ENCODE measurements at regions not wholly inside any gene's neighbourhood (a gene's known extent, or its start where the extent isn't known, plus 50 kb on each side); places are given as distances from the start of the nearest gene placed in this dataset.

GRCh38 chr3:67876261-67876660, 221.8 kb upstream of the SUCLG2 start:
- no peak for DNase-seq (ENCODE audit: low spot score)

- DNase-seq (ENCODE audit: low spot score) = no peak
These were observed 221.4 kb upstream of the SUCLG2 start for GRCh38 chr3:67875858-67876257.

GRCh38 chr3:67875338-67875737, 220.9 kb upstream of the SUCLG2 start:
- DNase-seq (ENCODE audit: low spot score) = no peak

- no peak for DNase-seq (ENCODE audit: low spot score)
These were observed 216.1 kb upstream of the SUCLG2 start for GRCh38 chr3:67870477-67870876.

- DNase-seq (ENCODE audit: low spot score) = no peak
These were observed 212.2 kb upstream of the SUCLG2 start for GRCh38 chr3:67866571-67866970.

GRCh38 chr3:67864587-67865183, 210.3 kb upstream of the SUCLG2 start:
- no peak for DNase-seq (ENCODE audit: low spot score)

- DNase-seq (ENCODE audit: low spot score) = no peak
These were observed 209.5 kb upstream of the SUCLG2 start for GRCh38 chr3:67863869-67864268.

GRCh38 chr3:67860429-67860828, 206.0 kb upstream of the SUCLG2 start:
- no peak for DNase-seq (ENCODE audit: low spot score)

- no peak for DNase-seq (ENCODE audit: low spot score)
These were observed 204.1 kb upstream of the SUCLG2 start for GRCh38 chr3:67858492-67858891.

- no peak for DNase-seq (ENCODE audit: low spot score)
These were observed 202.3 kb upstream of the SUCLG2 start for GRCh38 chr3:67856718-67857117.

GRCh38 chr3:67854663-67855062, 200.3 kb upstream of the SUCLG2 start:
- no peak for DNase-seq (ENCODE audit: low spot score)

GRCh38 chr3:67853520-67853919, 199.1 kb upstream of the SUCLG2 start:
- no peak for DNase-seq (ENCODE audit: low spot score)

GRCh38 chr3:67848299-67848698, 193.9 kb upstream of the SUCLG2 start:
- DNase-seq (ENCODE audit: low spot score) = no peak

- DNase-seq (ENCODE audit: low spot score) = no peak
These were observed 191.8 kb upstream of the SUCLG2 start for GRCh38 chr3:67846166-67846565.

- DNase-seq (ENCODE audit: low spot score) = no peak
These were observed 178.4 kb upstream of the SUCLG2 start for GRCh38 chr3:67832817-67833216.

- DNase-seq (ENCODE audit: low spot score) = no peak
These were observed 176.8 kb upstream of the SUCLG2 start for GRCh38 chr3:67831262-67831661.

- DNase-seq (ENCODE audit: low spot score) = no peak
These were observed 174.1 kb upstream of the SUCLG2 start for GRCh38 chr3:67828486-67829010.

- DNase-seq (ENCODE audit: low spot score) = peak; percentile 21
These were observed 166.7 kb upstream of the SUCLG2 start for GRCh38 chr3:67821135-67821534.

- DNase-seq (ENCODE audit: low spot score) = peak; percentile 23
These were observed 165.0 kb upstream of the SUCLG2 start for GRCh38 chr3:67819447-67819846.

- DNase-seq (ENCODE audit: low spot score) = no peak
These were observed 155.0 kb upstream of the SUCLG2 start for GRCh38 chr3:67809370-67809935.

- no peak for DNase-seq (ENCODE audit: low spot score)
These were observed 154.5 kb upstream of the SUCLG2 start for GRCh38 chr3:67808906-67809305.

GRCh38 chr3:67804578-67804977, 150.2 kb upstream of the SUCLG2 start:
- no peak for DNase-seq (ENCODE audit: low spot score)

GRCh38 chr3:67804089-67804488, 149.7 kb upstream of the SUCLG2 start:
- DNase-seq (ENCODE audit: low spot score) = no peak

- DNase-seq (ENCODE audit: low spot score) = no peak
These were observed 144.0 kb upstream of the SUCLG2 start for GRCh38 chr3:67798412-67798811.
